ENCODE measurements at regions not wholly inside any gene's neighbourhood (a gene's known extent, or its start where the extent isn't known, plus 50 kb on each side); places are given as distances from the start of the nearest gene placed in this dataset.

DNA sequence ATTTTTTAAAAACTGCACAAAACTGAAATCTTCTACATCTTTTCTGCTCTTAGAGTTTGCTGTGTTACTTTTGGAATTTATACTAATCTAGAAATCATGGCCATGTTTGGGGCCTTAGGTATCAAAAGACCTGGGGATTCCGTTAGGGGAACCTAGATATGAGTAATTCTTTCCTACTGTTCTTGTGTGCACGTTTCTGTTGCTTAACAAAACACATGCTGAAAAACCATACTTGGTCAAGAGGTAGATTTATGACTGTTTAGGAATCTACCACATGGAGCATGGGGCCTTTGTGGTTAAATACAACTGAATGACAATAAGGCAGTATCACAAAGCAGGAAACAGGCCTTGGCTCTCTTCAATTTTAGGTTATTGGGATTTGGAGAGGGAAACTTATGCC is 291.9 kb upstream of the USP25 start:
- TF ChIP-seq, protein P1, sequence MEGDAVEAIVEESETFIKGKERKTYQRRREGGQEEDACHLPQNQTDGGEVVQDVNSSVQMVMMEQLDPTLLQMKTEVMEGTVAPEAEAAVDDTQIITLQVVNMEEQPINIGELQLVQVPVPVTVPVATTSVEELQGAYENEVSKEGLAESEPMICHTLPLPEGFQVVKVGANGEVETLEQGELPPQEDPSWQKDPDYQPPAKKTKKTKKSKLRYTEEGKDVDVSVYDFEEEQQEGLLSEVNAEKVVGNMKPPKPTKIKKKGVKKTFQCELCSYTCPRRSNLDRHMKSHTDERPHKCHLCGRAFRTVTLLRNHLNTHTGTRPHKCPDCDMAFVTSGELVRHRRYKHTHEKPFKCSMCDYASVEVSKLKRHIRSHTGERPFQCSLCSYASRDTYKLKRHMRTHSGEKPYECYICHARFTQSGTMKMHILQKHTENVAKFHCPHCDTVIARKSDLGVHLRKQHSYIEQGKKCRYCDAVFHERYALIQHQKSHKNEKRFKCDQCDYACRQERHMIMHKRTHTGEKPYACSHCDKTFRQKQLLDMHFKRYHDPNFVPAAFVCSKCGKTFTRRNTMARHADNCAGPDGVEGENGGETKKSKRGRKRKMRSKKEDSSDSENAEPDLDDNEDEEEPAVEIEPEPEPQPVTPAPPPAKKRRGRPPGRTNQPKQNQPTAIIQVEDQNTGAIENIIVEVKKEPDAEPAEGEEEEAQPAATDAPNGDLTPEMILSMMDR (IDR thresholded peaks at IDR 0.05): no peak
- TF ChIP-seq POLR2A (IDR thresholded peaks at IDR 0.05) (no peak), EP300 (IDR thresholded peaks at IDR 0.05) (no peak)
